ENCODE measurements at regions not wholly inside any gene's neighbourhood (a gene's known extent, or its start where the extent isn't known, plus 50 kb on each side); places are given as distances from the start of the nearest gene placed in this dataset.

DNA sequence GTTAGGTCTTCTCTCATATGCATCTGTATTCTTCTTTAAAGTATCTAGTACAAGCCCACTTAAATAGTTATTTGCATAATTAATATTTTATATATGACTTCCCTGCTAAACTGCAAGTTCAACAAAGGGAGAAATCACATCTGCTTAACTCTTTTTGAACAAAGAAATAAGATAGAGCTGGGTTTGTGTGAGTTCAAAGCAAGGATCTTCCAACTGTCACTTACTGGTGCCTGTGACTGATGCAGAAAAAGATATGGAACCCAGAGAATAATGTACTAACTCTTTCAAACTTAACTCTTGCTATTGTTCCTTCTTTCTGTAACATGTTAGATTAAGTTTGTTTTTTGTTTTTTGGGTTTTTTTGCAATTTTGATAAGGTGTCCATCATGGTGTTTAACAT is 71.3 kb upstream of the SP4 start:
- no peak overlapping the region for H3K4me3 ChIP-seq (ENCODE audit: low read length)
- H3K4me1 ChIP-seq (ENCODE audit: control insufficient read depth, insufficient read depth, low read length): no peaks in the 10 kb centered on the region
- no peak for ATAC-seq
- H3K27me3 ChIP-seq (ENCODE audit: control insufficient read depth, insufficient read depth): no peaks in the 10 kb centered on the region
- H3K27ac ChIP-seq (ENCODE audit: low read length): no peak overlapping the region
- DNase-seq: no peak
- intact Hi-C loops (cut with DNase I): no loop called here
- no peaks in the 10 kb centered on the region for H3K9me3 ChIP-seq (ENCODE audit: control insufficient read depth, low read length)

DNA sequence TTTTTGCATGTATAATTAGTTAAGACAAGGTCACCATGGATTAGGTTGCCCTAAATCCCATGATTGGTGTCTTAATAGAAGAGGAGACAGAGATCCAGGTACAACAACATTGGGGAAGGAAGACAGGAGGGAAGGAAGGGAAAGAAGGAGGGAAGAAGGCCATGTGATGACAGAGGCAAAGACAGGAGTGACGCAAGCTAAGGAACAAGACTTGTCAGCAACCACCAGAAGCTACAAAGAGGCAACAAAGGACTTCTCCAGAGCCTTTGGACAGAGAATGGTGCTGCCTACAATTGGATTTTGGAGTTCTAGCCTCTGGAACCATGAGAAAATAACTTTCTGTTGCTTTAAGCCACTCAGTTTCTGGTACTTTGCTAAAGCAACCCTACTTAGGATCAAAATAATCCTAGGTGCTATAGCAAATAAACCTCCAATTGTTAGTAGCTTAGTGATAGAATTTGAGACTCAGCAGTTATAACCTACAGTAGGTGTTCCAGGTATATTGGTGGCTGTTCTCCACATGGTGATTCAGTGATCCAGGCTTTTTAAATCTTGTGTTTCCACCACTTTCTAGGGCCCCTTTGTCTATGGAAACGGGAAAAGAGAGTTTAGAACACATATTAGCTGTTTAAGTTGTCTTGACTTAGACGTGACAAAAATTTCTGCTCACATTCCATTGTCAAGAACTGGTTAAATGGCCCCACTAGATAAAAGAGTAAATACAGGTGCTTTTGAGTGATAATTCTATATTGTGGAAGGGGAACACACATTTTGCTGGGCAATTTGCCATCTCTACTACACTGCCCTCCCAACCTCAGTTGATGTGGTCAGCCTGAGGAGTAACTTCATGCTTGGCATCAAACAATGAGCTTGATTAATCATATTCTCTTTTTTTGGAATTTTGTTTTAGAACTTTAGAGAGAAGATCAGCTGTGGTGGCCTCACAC is 70.5 kb upstream of the SP4 start:
- DNase-seq (no peak), ATAC-seq (no peak)
- Histone ChIP-seq H3K4me1 (ENCODE audit: control insufficient read depth, insufficient read depth, low read length) (no peaks in the 10 kb centered on the region), H3K27me3 (ENCODE audit: control insufficient read depth, insufficient read depth) (no peaks in the 10 kb centered on the region), H3K27ac (ENCODE audit: low read length) (no peak overlapping the region), H3K9me3 (ENCODE audit: control insufficient read depth, low read length) (no peaks in the 10 kb centered on the region), H3K4me3 (ENCODE audit: low read length) (no peak overlapping the region)
- intact Hi-C loops (cut with DNase I): no loop called here
- 68% methylated on average over 3 of the region's 3 CpGs for WGBS

DNA sequence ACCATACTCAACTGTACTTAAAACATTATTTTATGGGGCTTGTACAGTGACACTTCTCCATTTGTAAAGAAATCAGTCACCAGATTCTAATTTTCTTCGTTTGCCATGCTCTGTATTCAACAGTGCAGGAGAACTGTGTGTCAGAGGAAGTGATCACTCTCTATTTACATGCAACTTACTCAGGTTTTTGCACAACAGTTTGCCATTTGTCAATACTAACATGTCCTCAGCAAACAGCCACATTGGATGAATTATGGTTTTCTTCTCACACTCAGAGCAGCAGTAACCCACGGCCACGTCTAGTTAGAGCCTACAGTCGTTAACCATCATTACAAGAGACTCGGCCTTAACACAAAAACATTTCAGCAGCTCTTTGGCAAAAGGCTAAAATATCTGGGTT is 69.2 kb upstream of the SP4 start:
- 65% methylated on average over 5 of the region's 5 CpGs for WGBS
- no peaks in the 10 kb centered on the region for H3K9me3 ChIP-seq (ENCODE audit: control insufficient read depth, low read length)
- no peaks in the 10 kb centered on the region for H3K4me1 ChIP-seq (ENCODE audit: control insufficient read depth, insufficient read depth, low read length)
- no peaks in the 10 kb centered on the region for H3K27me3 ChIP-seq (ENCODE audit: control insufficient read depth, insufficient read depth)
- H3K27ac ChIP-seq (ENCODE audit: low read length): no peak overlapping the region
- intact Hi-C loops (cut with DNase I): no loop called here
- ATAC-seq (no peak), DNase-seq (no peak)
- no peak overlapping the region for H3K4me3 ChIP-seq (ENCODE audit: low read length)

DNA sequence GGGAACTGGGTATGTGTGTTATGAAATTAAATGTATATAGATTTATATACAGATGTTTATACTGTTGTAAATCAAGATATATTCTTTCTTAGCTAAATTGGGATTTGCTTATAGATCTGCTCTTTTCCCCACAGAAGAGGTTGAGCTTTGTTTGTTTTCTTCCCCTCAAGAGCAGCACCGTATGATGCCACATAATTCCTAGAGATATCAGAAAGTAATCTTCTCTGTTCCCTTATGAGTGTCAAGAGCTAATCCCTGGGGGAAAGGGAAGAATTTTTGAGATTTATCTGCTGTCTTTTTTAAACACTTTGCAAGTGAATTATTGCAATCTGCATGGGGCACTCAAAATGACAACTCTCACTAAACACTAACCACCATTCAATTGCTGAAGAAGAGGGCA is 68.7 kb upstream of the SP4 start:
- no peak overlapping the region for H3K4me3 ChIP-seq (ENCODE audit: low read length)
- DNase-seq (no peak), ATAC-seq (no peak)
- 49% methylated on average over 1 of the region's 1 CpG for WGBS
- intact Hi-C loops (cut with DNase I): no loop called here
- H3K27ac ChIP-seq (ENCODE audit: low read length): no peak overlapping the region
- H3K27me3 ChIP-seq (ENCODE audit: control insufficient read depth, insufficient read depth): no peaks in the 10 kb centered on the region
- no peaks in the 10 kb centered on the region for H3K4me1 ChIP-seq (ENCODE audit: control insufficient read depth, insufficient read depth, low read length)
- H3K9me3 ChIP-seq (ENCODE audit: control insufficient read depth, low read length): no peaks in the 10 kb centered on the region

DNA sequence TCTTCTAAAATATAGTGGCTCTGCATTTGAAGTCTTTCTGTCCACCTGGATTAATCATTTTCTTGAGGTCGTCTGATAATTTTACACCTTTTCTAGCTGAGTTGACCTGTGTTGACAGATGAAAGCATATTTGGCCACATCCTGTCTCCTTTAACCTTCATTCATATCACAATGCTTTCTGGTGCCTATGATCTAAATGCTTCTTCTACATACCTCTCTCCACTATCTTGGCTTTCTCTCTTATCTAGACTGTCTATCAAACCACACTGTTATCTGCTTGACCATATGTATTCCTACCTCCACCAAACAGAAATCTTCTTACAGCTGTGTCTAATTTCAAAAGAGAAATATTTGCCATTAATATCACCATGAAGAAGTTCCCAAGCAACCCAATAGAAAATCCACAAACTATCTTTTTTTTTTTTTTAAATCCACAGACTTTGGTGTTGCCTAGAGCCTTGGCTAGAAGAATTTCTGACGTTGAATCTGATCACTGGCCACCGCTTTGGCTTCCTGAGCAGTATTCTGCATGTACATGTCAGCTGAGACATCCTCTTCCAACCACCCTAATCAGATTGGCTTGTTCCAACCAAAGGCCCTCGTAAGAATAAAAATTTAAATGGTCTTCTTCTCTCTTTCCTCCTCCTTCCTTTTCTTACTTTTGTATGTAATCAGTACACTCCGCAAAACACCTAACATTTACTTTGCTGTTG is 66.3 kb upstream of the SP4 start:
- WGBS: 49% methylated on average over 5 of the region's 5 CpGs
- Histone ChIP-seq H3K4me1 (ENCODE audit: control insufficient read depth, insufficient read depth, low read length) (no peaks in the 10 kb centered on the region), H3K27me3 (ENCODE audit: control insufficient read depth, insufficient read depth) (no peaks in the 10 kb centered on the region), H3K4me3 (ENCODE audit: low read length) (no peak overlapping the region), H3K9me3 (ENCODE audit: control insufficient read depth, low read length) (no peaks in the 10 kb centered on the region), H3K27ac (ENCODE audit: low read length) (no peak overlapping the region)
- no peak for ATAC-seq
- intact Hi-C loops (cut with DNase I): no loop called here
- DNase-seq: no peak

DNA sequence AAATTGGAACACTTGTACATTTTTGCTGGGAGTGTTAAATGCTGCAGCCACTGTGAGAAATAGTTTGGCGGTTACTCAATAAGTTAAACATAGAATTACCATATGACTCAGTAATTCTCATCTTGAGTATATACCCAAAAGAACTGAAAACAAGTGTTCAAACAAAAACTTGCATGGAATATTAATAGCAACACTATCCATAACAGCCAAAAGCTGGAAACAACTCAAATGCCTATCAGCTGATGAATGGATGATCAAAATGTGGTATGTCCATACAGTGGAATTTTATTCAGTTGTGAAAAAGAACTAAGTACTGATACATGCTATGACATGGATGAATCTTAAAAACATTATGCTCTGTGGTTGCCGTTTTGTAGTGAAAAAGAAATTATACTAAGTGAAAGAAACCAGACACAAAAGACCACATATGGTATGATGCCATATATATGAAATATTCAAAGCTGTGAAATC is 63.0 kb upstream of the SP4 start:
- no peak overlapping the region for H3K27ac ChIP-seq (ENCODE audit: low read length)
- H3K27me3 ChIP-seq (ENCODE audit: control insufficient read depth, insufficient read depth): no peaks in the 10 kb centered on the region
- intact Hi-C loops (cut with DNase I): no loop called here
- no peak overlapping the region for H3K4me3 ChIP-seq (ENCODE audit: low read length)
- no peaks in the 10 kb centered on the region for H3K4me1 ChIP-seq (ENCODE audit: control insufficient read depth, insufficient read depth, low read length)
- DNase-seq (no peak), ATAC-seq (no peak)
- H3K9me3 ChIP-seq (ENCODE audit: control insufficient read depth, low read length): no peaks in the 10 kb centered on the region
- 89% methylated on average over 2 of the region's 2 CpGs for WGBS

DNA sequence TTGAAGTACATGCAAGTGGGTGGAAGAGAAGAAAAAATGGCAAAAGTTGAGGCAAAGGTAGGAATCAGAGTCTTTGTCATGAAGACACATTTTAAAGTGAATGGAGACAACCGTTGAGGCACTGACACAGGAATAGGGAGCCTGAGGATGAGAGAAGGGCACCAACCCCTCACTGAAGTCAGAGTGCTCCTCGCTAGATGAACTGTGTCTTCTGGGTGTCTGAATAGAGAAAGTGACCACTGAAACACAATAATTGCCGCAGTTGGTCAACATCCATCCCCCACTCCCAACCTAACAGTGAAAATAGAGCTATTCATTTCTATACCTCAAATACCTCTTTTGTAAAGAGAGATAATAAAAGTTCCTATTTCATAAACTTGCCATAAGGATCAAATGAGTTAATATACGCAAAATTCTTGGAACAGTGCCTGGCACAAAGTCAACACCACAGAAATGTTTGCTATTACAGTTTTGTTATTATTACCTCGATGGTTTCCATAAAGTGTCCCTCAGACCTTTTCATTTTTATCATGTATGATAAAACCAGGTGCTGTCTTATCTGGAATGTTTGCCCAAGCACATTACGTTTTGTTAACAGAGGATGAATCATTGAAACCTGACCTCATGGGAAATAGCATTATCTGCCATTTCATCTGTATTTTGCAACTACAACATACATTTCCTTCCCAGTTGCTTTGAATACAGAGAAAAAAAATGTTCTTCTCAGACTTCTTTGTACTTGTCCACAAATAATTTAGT is 61.8 kb upstream of the SP4 start:
- Histone ChIP-seq H3K27ac (ENCODE audit: low read length) (no peak overlapping the region), H3K9me3 (ENCODE audit: control insufficient read depth, low read length) (no peaks in the 10 kb centered on the region), H3K4me1 (ENCODE audit: control insufficient read depth, insufficient read depth, low read length) (no peaks in the 10 kb centered on the region), H3K27me3 (ENCODE audit: control insufficient read depth, insufficient read depth) (no peaks in the 10 kb centered on the region), H3K4me3 (ENCODE audit: low read length) (no peak overlapping the region)
- intact Hi-C loops (cut with DNase I): no loop called here
- 64% methylated on average over 6 of the region's 6 CpGs for WGBS
- ATAC-seq (no peak), DNase-seq (no peak)

DNA sequence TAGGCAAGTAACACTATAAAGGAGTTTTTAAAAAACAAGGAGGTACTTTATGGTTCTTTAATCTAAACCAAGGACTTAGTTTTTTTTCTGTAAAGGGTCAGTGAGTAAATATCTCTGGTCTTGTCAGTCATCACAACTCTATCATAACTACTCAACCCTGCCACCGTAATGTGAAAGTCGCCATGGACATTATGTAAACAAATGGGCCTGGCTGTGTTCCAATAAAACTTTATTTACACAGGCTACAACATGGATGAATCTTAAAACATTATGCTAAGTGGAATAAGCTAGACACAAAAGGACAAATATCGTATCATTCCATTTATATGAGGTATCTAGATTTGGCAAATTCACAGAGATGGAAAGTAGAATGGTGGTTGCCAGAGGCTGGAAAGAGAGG is 60.8 kb upstream of the SP4 start:
- ATAC-seq (no peak), DNase-seq (no peak)
- intact Hi-C loops (cut with DNase I): no loop called here
- Histone ChIP-seq H3K9me3 (ENCODE audit: control insufficient read depth, low read length) (no peaks in the 10 kb centered on the region), H3K4me3 (ENCODE audit: low read length) (no peak overlapping the region), H3K27ac (ENCODE audit: low read length) (no peak overlapping the region), H3K27me3 (ENCODE audit: control insufficient read depth, insufficient read depth) (no peaks in the 10 kb centered on the region), H3K4me1 (ENCODE audit: control insufficient read depth, insufficient read depth, low read length) (no peaks in the 10 kb centered on the region)
- WGBS: 65% methylated on average over 3 of the region's 3 CpGs

DNA sequence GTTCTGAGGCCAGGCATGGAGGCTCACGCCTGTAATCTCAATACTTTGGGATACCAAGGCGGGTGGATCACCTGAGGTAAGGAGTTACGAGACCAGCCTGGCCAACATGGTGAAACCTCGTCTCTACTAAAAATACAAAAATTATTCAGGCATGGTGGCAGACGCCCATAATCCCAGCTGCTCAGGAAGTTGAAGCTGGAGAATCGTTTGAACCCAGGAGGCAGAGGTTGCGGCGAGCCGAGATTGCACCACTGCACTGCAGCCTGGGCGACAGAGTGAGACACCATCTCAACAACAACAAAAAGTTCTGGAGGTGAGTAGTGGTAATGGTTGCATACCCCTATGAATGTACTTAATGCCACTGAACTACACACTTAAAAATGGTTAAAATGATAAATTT is 60.3 kb upstream of the SP4 start:
- no peak for DNase-seq
- H3K4me1 ChIP-seq (ENCODE audit: control insufficient read depth, insufficient read depth, low read length): no peaks in the 10 kb centered on the region
- no peak overlapping the region for H3K27ac ChIP-seq (ENCODE audit: low read length)
- H3K27me3 ChIP-seq (ENCODE audit: control insufficient read depth, insufficient read depth): no peaks in the 10 kb centered on the region
- H3K9me3 ChIP-seq (ENCODE audit: control insufficient read depth, low read length): no peaks in the 10 kb centered on the region
- 92% methylated on average over 10 of the region's 10 CpGs for WGBS
- H3K4me3 ChIP-seq (ENCODE audit: low read length): no peak overlapping the region
- ATAC-seq: no peak
- intact Hi-C loops (cut with DNase I): no loop called here

DNA sequence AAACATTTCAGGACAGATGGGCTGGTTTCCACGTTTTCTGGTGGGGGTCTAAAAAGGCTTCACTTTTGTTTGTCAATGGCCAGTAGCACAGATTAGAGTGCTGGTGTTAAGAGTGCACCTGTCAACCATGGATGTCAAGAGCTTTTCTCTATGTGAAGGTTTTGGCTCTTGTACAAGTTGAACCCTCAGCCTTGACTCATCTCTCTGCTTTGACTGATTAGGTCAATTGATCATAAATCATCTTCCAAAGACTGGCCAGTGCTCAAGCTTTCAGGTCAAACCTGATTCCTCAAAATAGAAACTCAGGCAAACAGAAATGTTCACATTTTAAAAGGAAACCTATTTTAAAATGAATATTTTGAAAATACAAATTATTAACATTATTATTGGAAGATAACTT is 59.6 kb upstream of the SP4 start:
- Histone ChIP-seq H3K4me3 (ENCODE audit: low read length) (no peak overlapping the region), H3K27me3 (ENCODE audit: control insufficient read depth, insufficient read depth) (no peaks in the 10 kb centered on the region), H3K9me3 (ENCODE audit: control insufficient read depth, low read length) (no peaks in the 10 kb centered on the region), H3K4me1 (ENCODE audit: control insufficient read depth, insufficient read depth, low read length) (no peaks in the 10 kb centered on the region), H3K27ac (ENCODE audit: low read length) (no peak overlapping the region)
- 41% methylated on average over 1 of the region's 1 CpG for WGBS
- intact Hi-C loops (cut with DNase I): no loop called here
- ATAC-seq (no peak), DNase-seq (no peak)
